K562 (cell line): ENCODE measurements at regions not wholly inside any gene's neighbourhood (a gene's known extent, or its start where the extent isn't known, plus 50 kb on each side); places are given as distances from the start of the nearest gene placed in this dataset.
"Not testable (repeated sequence)": the region's sequence is repeated elsewhere in the genome, so short reads cannot be mapped to it uniquely, and the experiment has no call there.

Experiments used
- ATAC-seq: fragments of 200-7000 bp; cut with Tn5 transposase; 3 replicates; pipeline ENCODE4 v1.9.1; 2020; ENCODE audit warnings: moderate library complexity
- BruUV-seq: library from RNA; stranded (reverse); fragments of 400-500 nt; replicated peaks from 2 replicates; lab custom pipeline; 2021; lab: Mats Ljungman, UMichigan
- CTCF ChIA-PET: fragments of 300-600 bp; formaldehyde crosslinking; extraction: SDS; loops from one replicate; lab custom pipeline; 2021; ENCODE audit warnings: low intra/inter-chr PET ratio; lab: Yijun Ruan, JAX
- POLR2A ChIA-PET: fragments of 300-600, 350-650 bp; sonication (Branson Sonifier 250); formaldehyde crosslinking; extraction: SDS; loops from one replicate; lab custom pipeline; 2021; ENCODE audit warnings: antibody characterized with exemption, inconsistent platforms; lab: Yijun Ruan, JAX
- DNase-seq, 4 experiments: peaks; one replicate each; pipeline versions ENCODE4 v3.0.0 to v3.0.0-alpha.2; 2011 to 2018; ENCODE audit warnings: low spot score in 3 of 4, mixed read lengths in 3 of 4; ENCODE audit errors: extremely low read depth in 1 of 4
- FAIRE-seq: peaks from 2 replicates; lab custom pipeline; 2011; peaks lifted over from hg19 to GRCh38; lab: Jason Lieb, UNC
- H2AFZ ChIP-seq: 2 replicates; pipeline ENCODE4 v1.6.0; 2011; ENCODE audit warnings: low read depth, low read length, control low read depth, inconsistent platforms
- H3K27ac ChIP-seq: fragments of 200-600 bp; 3 replicates; pipeline ENCODE4 v1.8.0; 2011; ENCODE audit warnings: low read depth, mild to moderate bottlenecking, control low read depth, inconsistent platforms, low read length, moderate library complexity, mixed read lengths; ENCODE audit errors: extremely low read depth
- H3K27me3 ChIP-seq, 2 experiments: fragments of 300-600 bp in 1 of 2; 2 replicates in 1 of 2; 3 replicates in 1 of 2; pipeline versions ENCODE4 v1.6.0 to v1.8.0; 2011; ENCODE audit warnings: inconsistent platforms in 2 of 2, low read length in 2 of 2, mild to moderate bottlenecking in 1 of 2, mixed read lengths in 1 of 2, moderate library complexity in 1 of 2; ENCODE audit not compliant: control insufficient read depth in 2 of 2, insufficient read depth in 2 of 2
- H3K36me3 ChIP-seq: fragments of 300-600 bp; 3 replicates; pipeline ENCODE4 v1.8.0; 2011; ENCODE audit warnings: mild to moderate bottlenecking, low read length, inconsistent platforms; ENCODE audit not compliant: control insufficient read depth, insufficient read depth
- H3K4me1 ChIP-seq, 2 experiments: fragments of 200-600 bp in 1 of 2; replicated peaks in 1 of 2; 2 replicates in 1 of 2; 3 replicates in 1 of 2; pipeline versions ENCODE4 v1.5.1 to v1.8.0; 2011; ENCODE audit warnings: inconsistent platforms in 2 of 2, low read length in 2 of 2, mild to moderate bottlenecking in 1 of 2, mixed read lengths in 1 of 2, moderate library complexity in 1 of 2; ENCODE audit not compliant: control insufficient read depth in 2 of 2, insufficient read depth in 2 of 2
- H3K4me2 ChIP-seq: 2 replicates; pipeline ENCODE4 v1.6.1; 2011; ENCODE audit warnings: low read length, control low read depth, inconsistent platforms, mixed read lengths; ENCODE audit not compliant: insufficient read depth
- H3K4me3 ChIP-seq: fragments of 200-600 bp; sonication (generic), shearing (Covaris generic); 2 replicates; pipeline ENCODE4 v1.5.1; 2016; ENCODE audit warnings: control low read depth, inconsistent platforms
- H3K79me2 ChIP-seq: fragments of 200-600 bp; 3 replicates; pipeline ENCODE4 v1.8.0; 2011; ENCODE audit warnings: low read length, inconsistent platforms; ENCODE audit not compliant: control insufficient read depth, insufficient read depth
- H3K9ac ChIP-seq, 2 experiments: 2 replicates each; pipeline versions ENCODE4 v1.6.0 to v1.6.1; 2011; ENCODE audit warnings: low read depth in 2 of 2, low read length in 2 of 2, control low read depth in 1 of 2, inconsistent platforms in 1 of 2, mild to moderate bottlenecking in 1 of 2, mixed read lengths in 1 of 2; ENCODE audit not compliant: insufficient read depth in 1 of 2
- H3K9me1 ChIP-seq: one replicate; pipeline ENCODE4 v1.6.0; 2011; ENCODE audit warnings: inconsistent platforms, mild to moderate bottlenecking, low read length, moderate library complexity; ENCODE audit not compliant: control insufficient read depth, insufficient read depth
- H3K9me3 ChIP-seq: replicated peaks from 2 replicates; pipeline ENCODE4 v1.5.1; 2011; ENCODE audit warnings: low read depth, low read length, inconsistent platforms; ENCODE audit not compliant: control insufficient read depth, insufficient read depth
- H4K20me1 ChIP-seq: replicated peaks from 2 replicates; pipeline ENCODE4 v1.6.1; 2011; ENCODE audit warnings: low read length, inconsistent platforms, mixed read lengths; ENCODE audit not compliant: control insufficient read depth, insufficient read depth
- BDP1 ChIP-seq: IDR thresholded peaks from 3 replicates; pipeline ENCODE4 v1.6.1; 2011; ENCODE audit not compliant: insufficient read length, insufficient read depth
- CBX3 ChIP-seq, 2 experiments: IDR thresholded peaks; 1 replicate in 1 of 2; 2 replicates in 1 of 2; pipeline ENCODE4 v1.6.1; 2012; ENCODE audit warnings: inconsistent platforms in 2 of 2, low read length in 2 of 2, borderline replicate concordance in 1 of 2, control low read depth in 1 of 2
- EP300 ChIP-seq: IDR thresholded peaks from 2 replicates; pipeline ENCODE4 v1.6.1; 2012; ENCODE audit warnings: low read length, improper control_type of control experiment
- FOXM1 ChIP-seq, 2 experiments: fragments of 450-650 bp in 1 of 2; sonication (generic) in 1 of 2; formaldehyde crosslinking in 1 of 2; IDR thresholded peaks; 2 replicates each; pipeline versions ENCODE4 v1.6.1 to v1.9.0; 2017 to 2022; ENCODE audit warnings: low read depth in 2 of 2, mild to moderate bottlenecking in 2 of 2, missing genetic modification reagents in 1 of 2, moderate library complexity in 1 of 2
- GTF3C2 ChIP-seq: IDR thresholded peaks from 3 replicates; pipeline ENCODE4 v1.6.1; 2011; ENCODE audit warnings: borderline replicate concordance, mild to moderate bottlenecking, moderate library complexity; ENCODE audit not compliant: insufficient read length; ENCODE audit errors: extremely low read depth
- POLR2G ChIP-seq: fragments of 200-400 bp; formaldehyde crosslinking; IDR thresholded peaks from 2 replicates; pipeline ENCODE4 v1.6.1; 2017; ENCODE audit warnings: low read depth, mild to moderate bottlenecking, antibody characterized with exemption, low read length, moderate library complexity
- RFX1 ChIP-seq: fragments of 450-650 bp; IDR thresholded peaks from 2 replicates; pipeline ENCODE4 v1.6.1; 2016; ENCODE audit warnings: mild to moderate bottlenecking, moderate library complexity
- RNF219 ChIP-seq: fragments of 250-450 bp; sonication (Bioruptor Pico); IDR thresholded peaks from 2 replicates; pipeline ENCODE4 v1.5.0; 2022; ENCODE audit warnings: mild to moderate bottlenecking
- TSC22D4 ChIP-seq: fragments of 450-650 bp; IDR thresholded peaks from 2 replicates; pipeline ENCODE4 v1.6.1; 2016; ENCODE audit warnings: missing genetic modification characterization, missing biosample characterization, control low read depth
- ZSCAN29 ChIP-seq: fragments of 450-650 bp; IDR thresholded peaks from 2 replicates; pipeline ENCODE4 v1.6.1; 2017
- WGBS: fragments of 100-300 bp; shearing (Covaris generic); methylation state at CpG from one replicate; pipeline ENCODE4 v1.1.6; 2016; ENCODE audit warnings: low coverage, mixed read lengths; ENCODE audit not compliant: insufficient coverage; ENCODE audit errors: missing lambda C conversion rate; 5-methylcytosine and 5-hydroxymethylcytosine counted together
- in situ Hi-C: fragments of 300-500 bp; cut with MboI; formaldehyde crosslinking; loops from 4 replicates; pipeline ENCODE4 v1.15.0; 2018; ENCODE audit warnings: inconsistent platforms, mixed read lengths
- intact Hi-C: fragments of 100-400 bp; cut with micrococcal nuclease; formaldehyde crosslinking; loops from 2 replicates; pipeline ENCODE4 v1.14.2; 2022

- TF ChIP-seq RNF219: no peak
These were observed 644.2 kb downstream of the ETS1 start (continued) for GRCh38 chr11:127943152-127943551.

GRCh38 chr11:127941554-127941953, 645.8 kb downstream of the ETS1 start:
- POLR2A ChIA-PET, intact Hi-C loops, BruUV-seq, H3K4me3 ChIP-seq, H3K36me3 ChIP-seq, H3K9me1 ChIP-seq, H3K9me3 ChIP-seq, H2AFZ ChIP-seq, FAIRE-seq, H3K9ac ChIP-seq, H3K27me3 ChIP-seq, CTCF ChIA-PET, H3K27ac ChIP-seq, H3K79me2 ChIP-seq, in situ Hi-C loops, H4K20me1 ChIP-seq, DNase-seq, H3K4me1 ChIP-seq, H3K4me2 ChIP-seq: not testable (repeated sequence)
- ATAC-seq: peak; percentile 70; the same call in 2 of the 3 replicates
- under 1% methylated on average over 13 of the region's 17 CpGs for WGBS

- no peak overlapping the region for H3K9ac ChIP-seq
- no peak overlapping the region for H3K27ac ChIP-seq
- WGBS: 2% methylated on average over 3 of the region's 3 CpGs
- BruUV-seq: no TSS peak
- CTCF ChIA-PET: no interaction called here
- no peaks in the 10 kb centered on the region for H3K4me1 ChIP-seq
- no peak overlapping the region for H2AFZ ChIP-seq
- intact Hi-C loops: loop anchor here (5.0 kb wide), 1 partner anchor 1062 kb away; no protein-coding TSS in a partner anchor
- POLR2A ChIA-PET: no interaction called here
- H3K9me3 ChIP-seq: no peaks in the 10 kb centered on the region; the same call in 1 of the 2 replicates
- no peaks in the 10 kb centered on the region for H3K9me1 ChIP-seq
- DNase-seq (no peak), FAIRE-seq (no peak), ATAC-seq (no peak)
- no peaks in the 10 kb centered on the region for H3K79me2 ChIP-seq
- in situ Hi-C loops: no loop called here
- no peaks in the 10 kb centered on the region for H4K20me1 ChIP-seq
- H3K36me3 ChIP-seq: no peaks in the 10 kb centered on the region
- no peak overlapping the region for H3K4me3 ChIP-seq
- no peaks in the 10 kb centered on the region for H3K27me3 ChIP-seq
- H3K4me2 ChIP-seq: no peak overlapping the region
- TF ChIP-seq CBX3 (IDR thresholded peaks at IDR 0.05; ENCODE audit: borderline replicate concordance in 1 of 2, low read length in 2 of 2) (no peak), TSC22D4 (tag) (no peak), POLR2G (no peak), EP300 (no peak), GTF3C2 (no peak), ZSCAN29 (no peak), RFX1 (no peak), BDP1 (no peak), FOXM1 (IDR thresholded peaks at IDR 0.05; ENCODE audit: low read depth) (no peak), FOXM1 (CRISPR knock-in tag; IDR thresholded peaks at IDR 0.05; ENCODE audit: low read depth) (no peak)
These were observed 648.4 kb downstream of the ETS1 start for GRCh38 chr11:127939000-127939399.
